ENCODE measurements at regions not wholly inside any gene's neighbourhood (a gene's known extent, or its start where the extent isn't known, plus 50 kb on each side); places are given as distances from the start of the nearest gene placed in this dataset.

GRCh38 chr17:12459736-12460135 is 206.0 kb upstream of the MYOCD start:
- DNase-seq, result no peak
- intact Hi-C loops (cut with micrococcal nuclease), result no loop called here
- Mint-ChIP-seq H3K27ac (no peak overlapping the region), H3K27me3 (no peaks in the 10 kb centered on the region), H3K36me3 (ENCODE audit: low read depth) (no peaks in the 10 kb centered on the region), H3K9me3 (peaks cover 17% of the 10 kb centered on the region), H3K4me1 (no peaks in the 10 kb centered on the region), H3K4me3 (no peak overlapping the region)

DNA sequence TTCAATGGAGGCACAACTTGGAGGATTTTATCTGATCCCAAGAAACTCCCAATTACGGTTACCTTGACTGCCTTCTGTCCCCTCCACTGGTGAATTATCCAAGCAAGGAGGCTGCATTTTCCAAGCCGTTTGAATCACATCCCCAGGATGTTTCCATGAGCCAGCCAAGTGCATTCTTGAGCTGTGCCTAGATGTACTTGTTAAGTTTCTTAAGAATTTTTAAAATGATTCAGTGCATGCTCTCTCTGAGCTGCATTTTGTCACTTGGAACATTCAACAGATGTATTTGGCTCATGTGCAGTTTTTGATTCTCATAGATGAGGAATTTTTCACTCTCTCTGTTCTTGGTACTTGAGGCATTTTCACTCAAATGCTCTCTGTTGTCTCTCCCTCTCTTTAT is 202.6 kb upstream of the MYOCD start:
- Mint-ChIP-seq H3K27ac (no peak overlapping the region), H3K4me1 (no peaks in the 10 kb centered on the region), H3K9me3 (peaks cover 9% of the 10 kb centered on the region), H3K4me3 (no peak overlapping the region), H3K36me3 (ENCODE audit: low read depth) (no peaks in the 10 kb centered on the region), H3K27me3 (no peaks in the 10 kb centered on the region)
- no peak for DNase-seq
- intact Hi-C loops (cut with micrococcal nuclease), result no loop called here

GRCh38 chr17:12472252-12473173 is 193.2 kb upstream of the MYOCD start:
- intact Hi-C loops (cut with micrococcal nuclease), result no loop called here

DNA sequence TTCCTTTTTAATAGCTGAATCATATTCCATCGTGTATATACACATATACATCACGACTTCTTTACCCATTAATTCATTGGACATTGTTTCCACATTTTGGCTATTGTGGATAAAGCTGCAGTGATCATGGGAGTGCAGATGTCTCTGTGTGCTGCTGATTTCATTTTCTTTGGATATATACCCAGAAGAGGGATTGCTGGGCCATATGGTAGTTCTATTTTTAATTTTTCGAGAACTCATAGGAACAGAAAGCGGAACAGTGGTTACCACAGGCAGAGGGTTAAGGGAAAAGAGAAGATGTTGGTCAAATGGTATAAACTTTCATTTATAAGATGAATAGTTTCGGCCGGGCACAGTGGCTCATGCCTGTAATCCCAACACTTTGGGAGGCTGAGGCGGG is 187.4 kb upstream of the MYOCD start:
- no peak overlapping the region for H3K4me3 Mint-ChIP-seq
- intact Hi-C loops (cut with micrococcal nuclease), result no loop called here

More at GRCh38 chr17:12472252-12473173, 193.2 kb upstream of the MYOCD start:
- no peaks in the 10 kb centered on the region for H3K36me3 Mint-ChIP-seq (ENCODE audit: low read depth)
- H3K9me3 Mint-ChIP-seq, result peaks cover 9% of the 10 kb centered on the region
- H3K4me1 Mint-ChIP-seq, result no peaks in the 10 kb centered on the region
- no peak for DNase-seq
- no peak overlapping the region for H3K4me3 Mint-ChIP-seq
- no peak overlapping the region for H3K27ac Mint-ChIP-seq
- no peaks in the 10 kb centered on the region for H3K27me3 Mint-ChIP-seq

GRCh38 chr17:12485361-12485906 is 180.3 kb upstream of the MYOCD start:
- Mint-ChIP-seq H3K36me3 (ENCODE audit: low read depth) (no peaks in the 10 kb centered on the region), H3K4me1 (no peaks in the 10 kb centered on the region), H3K27ac (no peak overlapping the region), H3K9me3 (no peaks in the 10 kb centered on the region), H3K4me3 (no peak overlapping the region), H3K27me3 (no peaks in the 10 kb centered on the region)
- intact Hi-C loops (cut with micrococcal nuclease), result no loop called here
- no peak for DNase-seq

More for the DNA sequence above, 187.4 kb upstream of the MYOCD start:
- Mint-ChIP-seq H3K9me3 (peaks cover 9% of the 10 kb centered on the region), H3K4me1 (no peaks in the 10 kb centered on the region), H3K36me3 (ENCODE audit: low read depth) (no peaks in the 10 kb centered on the region), H3K27me3 (no peaks in the 10 kb centered on the region), H3K27ac (no peak overlapping the region)
- DNase-seq, result no peak

GRCh38 chr17:12489325-12489724 is 176.4 kb upstream of the MYOCD start:
- Mint-ChIP-seq H3K4me3 (no peak overlapping the region), H3K27ac (no peak overlapping the region), H3K9me3 (no peaks in the 10 kb centered on the region), H3K27me3 (no peaks in the 10 kb centered on the region), H3K36me3 (ENCODE audit: low read depth) (no peaks in the 10 kb centered on the region), H3K4me1 (no peaks in the 10 kb centered on the region)
- no peak for DNase-seq
- intact Hi-C loops (cut with micrococcal nuclease), result no loop called here

GRCh38 chr17:12492450-12492849 is 173.2 kb upstream of the MYOCD start:
- Mint-ChIP-seq H3K36me3 (ENCODE audit: low read depth) (no peaks in the 10 kb centered on the region), H3K9me3 (peaks cover 6% of the 10 kb centered on the region), H3K27me3 (no peaks in the 10 kb centered on the region), H3K4me1 (no peaks in the 10 kb centered on the region), H3K4me3 (no peak overlapping the region), H3K27ac (no peak overlapping the region)
- DNase-seq, result no peak
- intact Hi-C loops (cut with micrococcal nuclease), result no loop called here

DNA sequence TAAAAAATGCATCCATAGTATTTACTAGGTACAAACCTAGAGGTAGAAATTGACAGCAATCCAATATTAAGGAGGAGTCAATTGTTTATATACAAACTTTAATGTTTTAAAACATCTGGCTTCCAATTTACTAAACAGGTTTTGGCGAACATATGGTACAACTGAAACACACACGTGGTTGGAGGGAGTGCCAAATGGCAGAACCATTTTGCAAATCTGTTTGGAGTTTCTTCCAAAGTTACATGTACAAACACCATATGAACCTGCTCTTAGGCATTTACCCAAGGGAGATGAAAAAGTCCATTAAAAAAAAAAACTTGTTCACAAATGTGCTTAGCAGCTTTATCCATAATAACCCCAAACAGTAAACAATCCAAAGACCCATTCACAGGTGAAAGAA is 159.8 kb upstream of the MYOCD start:
- no peaks in the 10 kb centered on the region for H3K36me3 Mint-ChIP-seq (ENCODE audit: low read depth)
- no peaks in the 10 kb centered on the region for H3K27me3 Mint-ChIP-seq
- H3K4me3 Mint-ChIP-seq, result no peak overlapping the region
- no peak overlapping the region for H3K27ac Mint-ChIP-seq
- intact Hi-C loops (cut with micrococcal nuclease), result no loop called here
- no peaks in the 10 kb centered on the region for H3K4me1 Mint-ChIP-seq
- no peak for DNase-seq
- peaks cover 16% of the 10 kb centered on the region for H3K9me3 Mint-ChIP-seq

GRCh38 chr17:12507026-12507595 is 158.6 kb upstream of the MYOCD start:
- H3K9me3 Mint-ChIP-seq, result peaks cover 19% of the 10 kb centered on the region
- H3K4me1 Mint-ChIP-seq, result no peaks in the 10 kb centered on the region
- no peaks in the 10 kb centered on the region for H3K36me3 Mint-ChIP-seq (ENCODE audit: low read depth)
- H3K4me3 Mint-ChIP-seq, result no peak overlapping the region
- intact Hi-C loops (cut with micrococcal nuclease), result no loop called here
- no peaks in the 10 kb centered on the region for H3K27me3 Mint-ChIP-seq
- DNase-seq, result no peak
- H3K27ac Mint-ChIP-seq, result no peak overlapping the region

DNA sequence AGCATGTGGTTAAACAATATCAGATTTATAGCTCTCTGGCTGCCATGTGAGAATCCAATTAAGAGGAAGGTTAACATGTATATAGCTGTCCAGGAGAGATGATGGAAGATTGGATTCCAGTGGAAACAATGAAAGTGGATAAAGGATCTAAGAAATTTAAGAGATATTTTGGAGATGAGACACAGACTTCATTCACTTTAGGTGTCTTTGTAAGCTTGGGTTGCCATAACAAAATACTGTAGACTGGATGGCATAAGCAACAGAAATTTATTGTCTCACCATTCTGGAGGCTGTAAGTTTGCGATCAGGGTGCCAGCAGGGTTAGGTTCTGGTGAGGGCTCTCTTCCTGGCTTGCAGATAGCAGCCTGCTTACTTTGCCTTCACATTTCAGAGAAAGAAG is 155.9 kb upstream of the MYOCD start:
- H3K9me3 Mint-ChIP-seq, result peaks cover 15% of the 10 kb centered on the region
- intact Hi-C loops (cut with micrococcal nuclease), result no loop called here
- DNase-seq, result no peak
- no peaks in the 10 kb centered on the region for H3K36me3 Mint-ChIP-seq (ENCODE audit: low read depth)
- no peaks in the 10 kb centered on the region for H3K27me3 Mint-ChIP-seq
- H3K27ac Mint-ChIP-seq, result no peak overlapping the region
- H3K4me3 Mint-ChIP-seq, result no peak overlapping the region
- no peaks in the 10 kb centered on the region for H3K4me1 Mint-ChIP-seq

- H3K36me3 Mint-ChIP-seq (ENCODE audit: low read depth), result no peaks in the 10 kb centered on the region
- no peaks in the 10 kb centered on the region for H3K4me1 Mint-ChIP-seq
- DNase-seq, result no peak
- no peak overlapping the region for H3K4me3 Mint-ChIP-seq
- H3K27me3 Mint-ChIP-seq, result no peaks in the 10 kb centered on the region
- peaks cover 15% of the 10 kb centered on the region for H3K9me3 Mint-ChIP-seq
- no peak overlapping the region for H3K27ac Mint-ChIP-seq
- intact Hi-C loops (cut with micrococcal nuclease), result no loop called here
These were observed 155.2 kb upstream of the MYOCD start for GRCh38 chr17:12510535-12510934.

DNA sequence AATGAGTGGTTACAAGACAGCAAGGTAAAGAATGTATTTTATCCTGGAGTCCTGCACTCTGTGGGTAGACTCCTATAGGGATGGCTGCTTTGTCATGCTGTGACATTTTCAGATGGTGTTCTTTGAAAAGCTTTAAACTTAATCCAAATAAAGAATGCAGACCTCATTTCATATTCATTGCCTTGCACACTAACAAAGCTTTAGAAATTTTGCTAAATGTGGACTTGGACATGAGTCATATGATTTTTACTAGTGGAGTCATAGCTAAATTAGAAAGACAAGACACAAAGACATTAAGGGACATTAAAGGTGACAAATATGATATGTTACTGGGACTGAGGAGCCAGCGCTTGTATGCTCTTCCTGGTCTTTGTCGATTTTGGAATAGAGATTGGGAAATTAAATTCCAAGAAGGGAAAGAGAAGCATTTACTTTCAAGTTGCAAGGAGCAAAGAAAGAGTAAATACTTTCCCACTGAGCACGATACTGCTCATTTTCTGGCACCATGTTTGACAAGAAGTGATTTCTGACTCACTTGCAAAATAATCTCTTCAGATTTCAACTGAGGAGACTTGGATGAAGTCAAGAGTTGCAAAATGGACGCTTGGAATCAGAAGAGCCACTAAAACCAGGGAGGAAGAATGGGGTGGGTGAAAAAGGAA is 152.9 kb upstream of the MYOCD start:
- Mint-ChIP-seq H3K4me1 (no peaks in the 10 kb centered on the region), H3K9me3 (peaks cover 15% of the 10 kb centered on the region), H3K27me3 (no peaks in the 10 kb centered on the region), H3K4me3 (no peak overlapping the region), H3K27ac (no peak overlapping the region), H3K36me3 (ENCODE audit: low read depth) (no peaks in the 10 kb centered on the region)
- no peak for DNase-seq
- intact Hi-C loops (cut with micrococcal nuclease), result no loop called here

GRCh38 chr17:12514596-12514995 is 151.1 kb upstream of the MYOCD start:
- no peak overlapping the region for H3K4me3 Mint-ChIP-seq
- intact Hi-C loops (cut with micrococcal nuclease), result no loop called here
- H3K36me3 Mint-ChIP-seq (ENCODE audit: low read depth), result no peaks in the 10 kb centered on the region
- peaks cover 14% of the 10 kb centered on the region for H3K9me3 Mint-ChIP-seq
- H3K27ac Mint-ChIP-seq, result no peak overlapping the region
- DNase-seq, result no peak
- no peaks in the 10 kb centered on the region for H3K4me1 Mint-ChIP-seq
- no peaks in the 10 kb centered on the region for H3K27me3 Mint-ChIP-seq

DNA sequence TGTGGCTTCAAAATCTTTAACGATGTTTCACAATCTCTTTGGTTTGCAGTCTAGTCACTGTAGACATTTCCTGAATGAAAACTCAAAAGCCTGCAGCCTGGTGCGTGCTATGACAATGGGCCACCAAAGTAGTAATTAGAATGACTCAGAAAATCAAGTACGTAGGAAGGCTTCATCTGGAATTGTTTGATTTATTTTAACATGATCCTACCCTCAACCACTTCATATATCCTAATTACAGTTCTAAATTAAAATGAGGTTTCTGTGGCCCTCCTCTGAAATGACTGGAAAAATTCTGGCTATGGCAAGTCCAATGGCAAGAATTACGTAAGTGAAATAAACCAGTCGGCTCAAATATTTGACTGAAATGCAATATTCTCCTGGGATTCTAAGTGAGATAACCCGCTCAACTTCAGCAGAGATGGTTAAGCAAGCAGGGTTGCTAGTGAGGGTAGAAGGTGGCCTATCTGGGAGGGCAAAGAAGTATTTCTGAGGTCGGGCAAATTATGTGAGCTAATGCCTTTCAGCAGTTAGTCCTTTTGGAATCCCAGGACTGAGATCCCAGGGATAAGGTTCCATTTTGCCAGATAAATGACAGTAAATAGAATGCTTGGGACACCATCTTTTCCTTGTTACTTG is 145.6 kb upstream of the MYOCD start:
- H3K36me3 Mint-ChIP-seq (ENCODE audit: low read depth), result no peaks in the 10 kb centered on the region
- DNase-seq, result no peak
- H3K4me1 Mint-ChIP-seq, result no peaks in the 10 kb centered on the region
- no peak overlapping the region for H3K27ac Mint-ChIP-seq
- intact Hi-C loops (cut with micrococcal nuclease), result no loop called here
- H3K4me3 Mint-ChIP-seq, result no peak overlapping the region
- H3K9me3 Mint-ChIP-seq, result no peaks in the 10 kb centered on the region
- H3K27me3 Mint-ChIP-seq, result no peaks in the 10 kb centered on the region

Measured in activated CD4-positive, alpha-beta T cell treated with anti-CD3 and anti-CD28 coated beads, Interleukin-2, amount 10 ng/mL, durations not matched to agents 24 days and 14 days (primary cell).